Fibroblast of the aortic adventitia (primary cell): ENCODE measurements at regions not wholly inside any gene's neighbourhood (a gene's known extent, or its start where the extent isn't known, plus 50 kb on each side); places are given as distances from the start of the nearest gene placed in this dataset.
A peak's percentile ranks its signal among the peaks of the same experiment; 100 is the strongest.

Experiments used
- DNase-seq: peaks from one replicate; pipeline ENCODE4 v3.0.0-alpha.2; 2010; ENCODE audit warnings: low read depth
- H3K4me3 ChIP-seq: 2 replicates; pipeline ENCODE4 v1.5.1; 2011; ENCODE audit warnings: low read depth, mild to moderate bottlenecking, control low read depth, low read length, moderate library complexity
- TF ChIP-seq, protein P1 (sequence below): IDR thresholded peaks from 2 replicates; pipeline ENCODE4 v1.5.1; 2011; ENCODE audit warnings: mild to moderate bottlenecking, low read length, control low read depth, inconsistent platforms; ENCODE audit not compliant: insufficient read depth

DNA sequence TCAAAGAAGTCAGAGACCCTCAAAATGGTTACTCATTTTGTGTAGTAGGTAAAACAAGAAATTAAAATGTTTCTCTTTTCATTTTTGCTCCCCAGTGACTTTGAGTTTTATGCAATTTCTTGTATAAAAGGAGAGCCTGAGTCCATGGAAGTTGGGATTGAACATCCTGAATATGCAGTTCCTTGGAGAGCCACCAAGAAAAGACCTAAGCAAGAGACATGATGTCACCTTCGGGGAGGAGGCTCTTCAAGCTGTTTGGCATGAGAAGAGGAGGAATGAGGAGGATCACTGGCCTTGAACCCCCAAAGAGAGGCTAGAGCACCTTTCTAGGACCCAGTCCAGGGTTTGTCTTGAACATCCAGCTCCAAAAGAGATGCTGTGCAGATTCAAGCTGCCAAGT, 62.3 kb upstream of the CALM2 start:
- TF ChIP-seq, protein P1, sequence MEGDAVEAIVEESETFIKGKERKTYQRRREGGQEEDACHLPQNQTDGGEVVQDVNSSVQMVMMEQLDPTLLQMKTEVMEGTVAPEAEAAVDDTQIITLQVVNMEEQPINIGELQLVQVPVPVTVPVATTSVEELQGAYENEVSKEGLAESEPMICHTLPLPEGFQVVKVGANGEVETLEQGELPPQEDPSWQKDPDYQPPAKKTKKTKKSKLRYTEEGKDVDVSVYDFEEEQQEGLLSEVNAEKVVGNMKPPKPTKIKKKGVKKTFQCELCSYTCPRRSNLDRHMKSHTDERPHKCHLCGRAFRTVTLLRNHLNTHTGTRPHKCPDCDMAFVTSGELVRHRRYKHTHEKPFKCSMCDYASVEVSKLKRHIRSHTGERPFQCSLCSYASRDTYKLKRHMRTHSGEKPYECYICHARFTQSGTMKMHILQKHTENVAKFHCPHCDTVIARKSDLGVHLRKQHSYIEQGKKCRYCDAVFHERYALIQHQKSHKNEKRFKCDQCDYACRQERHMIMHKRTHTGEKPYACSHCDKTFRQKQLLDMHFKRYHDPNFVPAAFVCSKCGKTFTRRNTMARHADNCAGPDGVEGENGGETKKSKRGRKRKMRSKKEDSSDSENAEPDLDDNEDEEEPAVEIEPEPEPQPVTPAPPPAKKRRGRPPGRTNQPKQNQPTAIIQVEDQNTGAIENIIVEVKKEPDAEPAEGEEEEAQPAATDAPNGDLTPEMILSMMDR = no peak
- DNase-seq = no peak
- H3K4me3 ChIP-seq = no peak overlapping the region

DNA sequence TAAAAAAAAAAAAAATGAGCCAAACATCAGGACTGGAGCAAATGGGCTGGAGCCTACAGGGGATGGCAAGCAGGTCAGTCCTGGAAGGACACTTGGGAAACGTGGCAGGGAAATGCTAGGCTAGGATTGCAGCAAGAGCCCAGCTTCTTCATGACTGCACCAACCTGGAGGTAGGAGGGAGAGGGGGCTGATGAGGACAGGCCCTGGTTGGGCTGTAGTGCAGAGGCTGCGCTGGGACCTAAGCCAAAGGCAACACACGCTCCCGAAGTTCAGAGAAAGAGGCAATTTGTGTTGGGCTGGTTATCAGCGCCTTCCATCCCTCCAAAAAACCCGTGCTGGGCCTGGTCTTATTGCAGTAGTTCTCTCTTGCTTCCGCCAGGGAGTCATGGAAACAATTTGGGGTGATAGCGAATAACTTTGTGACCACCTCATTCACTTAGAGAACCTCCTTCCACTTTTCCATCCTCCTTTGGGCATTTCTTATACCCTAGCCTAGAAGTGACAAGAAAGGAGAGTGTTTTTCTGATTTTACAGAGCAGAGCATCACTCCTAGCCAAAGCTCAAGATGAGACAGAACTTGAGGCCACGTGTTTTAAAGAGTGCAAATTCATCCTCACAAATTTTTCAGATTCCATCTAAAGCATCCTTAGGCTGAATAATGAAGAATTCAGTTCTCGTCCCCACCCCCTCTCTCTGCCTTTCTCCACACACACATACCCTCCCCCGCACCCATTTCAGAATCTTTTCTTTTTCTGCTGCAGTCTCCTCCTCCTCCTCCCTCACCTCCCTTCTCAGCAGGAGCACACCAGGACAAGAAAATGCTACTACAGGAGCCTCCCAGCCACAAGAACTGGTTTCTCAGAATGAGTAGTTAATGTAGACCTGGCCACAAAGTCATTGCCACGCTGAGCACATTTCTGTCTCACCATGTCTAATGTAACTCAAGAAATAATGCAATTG, 61.3 kb upstream of the CALM2 start:
- DNase-seq = peak; percentile 92
- TF ChIP-seq, protein P1 = peak; percentile 34

DNA sequence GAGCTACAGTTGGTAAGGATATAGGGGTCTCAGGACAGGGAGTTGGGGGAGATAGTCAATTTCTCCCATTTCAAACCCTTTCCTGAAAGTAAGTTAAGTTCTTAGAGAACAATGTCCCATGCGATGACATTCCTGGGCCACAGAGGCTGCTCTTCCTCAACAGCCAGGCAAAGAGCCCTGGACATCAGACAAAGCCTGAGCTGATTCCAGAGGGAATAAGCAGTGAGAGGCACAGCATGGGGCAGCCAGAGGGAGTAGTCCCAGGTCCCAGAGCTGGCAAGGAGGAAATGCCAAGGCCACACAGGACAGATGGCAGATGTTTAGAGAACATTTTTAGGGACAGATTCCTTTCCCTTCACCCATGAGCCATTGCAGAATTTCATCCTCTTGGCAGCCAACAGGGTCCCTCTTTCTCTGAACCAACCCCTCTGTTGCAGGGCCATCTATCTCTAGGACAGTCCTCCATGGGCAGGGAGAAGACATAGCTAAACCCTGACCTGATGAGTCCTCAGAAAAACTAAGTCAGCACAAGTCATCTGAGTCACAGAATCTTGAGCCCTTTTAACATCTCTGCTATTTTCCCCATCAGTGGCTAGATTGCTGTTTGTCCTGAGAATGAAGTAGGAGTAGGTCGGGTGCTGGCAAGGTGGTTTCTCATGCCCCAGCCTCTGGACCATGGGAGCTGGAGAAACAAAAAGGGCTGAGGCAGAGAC, 60.3 kb upstream of the CALM2 start:
- no peak for DNase-seq
- H3K4me3 ChIP-seq = no peak overlapping the region
- TF ChIP-seq, protein P1 = no peak

More for the DNA sequence above, 61.3 kb upstream of the CALM2 start:
- H3K4me3 ChIP-seq = no peak overlapping the region

DNA sequence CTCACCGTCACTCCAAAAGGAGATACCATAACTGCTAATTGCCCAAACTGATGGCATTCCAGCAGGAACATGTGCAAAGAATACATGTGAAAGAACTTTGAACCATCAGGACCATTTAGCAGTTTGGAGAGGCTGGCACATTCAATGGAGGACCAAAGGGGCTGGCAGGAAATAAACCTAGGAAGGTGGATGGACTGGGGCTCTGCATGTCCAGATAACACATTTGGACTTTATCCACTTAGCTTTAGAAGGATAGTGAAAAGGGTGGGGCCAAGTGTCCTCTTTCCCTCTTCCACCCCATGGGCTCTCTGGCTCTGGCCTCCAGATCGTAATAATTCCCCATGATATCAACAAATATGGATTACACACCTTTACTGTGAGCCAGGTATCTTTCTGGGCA, 58.8 kb upstream of the CALM2 start:
- TF ChIP-seq, protein P1 = no peak
- DNase-seq = no peak
- H3K4me3 ChIP-seq = no peak overlapping the region

DNA sequence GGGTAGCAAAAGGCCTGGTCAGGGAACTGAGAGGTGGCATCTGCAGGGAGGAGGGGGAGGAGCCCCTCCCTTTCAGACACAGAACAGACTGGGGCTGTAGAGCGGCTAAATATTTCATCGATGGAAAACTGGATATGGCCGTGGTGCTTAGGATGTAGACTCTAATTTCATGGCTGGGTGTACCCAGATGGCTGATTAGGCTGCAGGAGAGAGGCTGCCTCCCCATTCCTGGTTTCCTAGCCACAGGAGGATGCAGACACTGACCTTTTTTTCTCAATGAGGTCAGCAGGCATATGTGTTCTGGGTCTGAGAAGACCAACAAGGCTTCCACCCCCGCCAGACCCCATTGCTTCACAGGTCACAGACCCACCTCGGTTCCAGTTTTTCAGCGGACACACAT, 58.1 kb upstream of the CALM2 start:
- DNase-seq = no peak
- TF ChIP-seq, protein P1 = no peak
- no peak overlapping the region for H3K4me3 ChIP-seq

DNA sequence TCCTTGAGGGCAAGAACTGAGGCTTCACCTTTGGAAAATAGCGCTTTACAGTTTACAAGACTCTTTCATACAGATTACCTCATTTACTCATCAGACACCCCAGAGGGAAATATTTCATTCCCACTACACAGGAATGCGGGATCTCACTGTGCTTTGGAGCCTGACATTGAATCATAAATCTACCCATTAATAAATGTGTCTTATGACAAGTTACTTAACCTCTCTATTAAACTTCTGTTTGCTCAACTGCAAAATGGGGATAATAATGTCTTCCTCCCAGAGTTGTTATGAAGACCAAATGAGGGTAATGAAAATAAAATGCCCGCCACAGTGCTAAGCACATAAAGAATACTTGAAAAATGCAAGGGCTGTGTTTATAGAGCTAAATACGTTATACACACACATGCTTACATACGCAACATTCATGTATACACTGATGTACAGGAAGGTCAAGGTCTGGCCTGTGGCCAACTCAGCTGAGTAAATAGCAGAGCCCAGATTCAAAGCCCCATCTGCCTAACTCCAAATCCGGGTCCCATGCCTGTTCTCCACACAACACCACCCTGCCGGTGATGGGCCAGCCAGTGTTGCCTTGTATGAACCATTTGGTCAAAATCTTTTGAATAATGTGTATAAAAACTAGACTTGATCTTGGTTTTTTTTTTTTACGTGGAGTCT, 56.6 kb upstream of the CALM2 start:
- H3K4me3 ChIP-seq = no peak overlapping the region
- DNase-seq = no peak
- TF ChIP-seq, protein P1 = no peak
